ENCODE measurements at regions not wholly inside any gene's neighbourhood (a gene's known extent, or its start where the extent isn't known, plus 50 kb on each side); places are given as distances from the start of the nearest gene placed in this dataset.

DNA sequence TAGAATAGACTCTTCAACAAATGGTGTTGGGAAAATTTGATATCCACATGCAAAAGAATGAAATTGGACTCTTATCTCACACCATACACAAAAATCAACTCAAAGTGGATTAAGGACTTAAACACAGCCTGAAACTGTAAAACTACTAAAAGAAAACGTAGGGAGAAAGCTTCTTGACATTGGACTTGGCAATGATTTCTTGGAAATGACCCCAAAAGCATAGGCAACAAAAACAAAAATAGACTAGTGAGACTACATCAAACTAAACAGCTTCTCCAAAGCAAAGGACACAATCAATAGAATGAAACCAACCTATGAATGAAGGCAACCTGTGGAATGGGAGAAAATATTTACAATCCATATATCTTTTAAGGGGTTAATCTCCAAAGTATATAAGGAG is 94.7 kb upstream of the INTU start:
- TF ChIP-seq ISL1 (CRISPR knock-in tag; IDR thresholded peaks at IDR 0.05) (no peak), ARNTL (CRISPR knock-in tag; IDR thresholded peaks at IDR 0.05; ENCODE audit: borderline replicate concordance, low read depth) (no peak), ZFP30 (CRISPR knock-in tag; IDR thresholded peaks at IDR 0.05) (no peak), SNAI2 (CRISPR knock-in tag; IDR thresholded peaks at IDR 0.05) (no peak), ZFP3 (CRISPR knock-in tag; IDR thresholded peaks at IDR 0.05) (no peak), PPARA (CRISPR knock-in tag; IDR thresholded peaks at IDR 0.05; ENCODE audit: borderline replicate concordance) (no peak), ZNF8 (CRISPR knock-in tag; IDR thresholded peaks at IDR 0.05) (no peak), GLIS3 (CRISPR knock-in tag; IDR thresholded peaks at IDR 0.05) (no peak), ZNF70 (CRISPR knock-in tag; IDR thresholded peaks at IDR 0.05) (no peak), ZNF565 (CRISPR knock-in tag; conservative IDR thresholded peaks at IDR 0.05; ENCODE audit: low read depth) (no peak), TSHZ2 (CRISPR knock-in tag; IDR thresholded peaks at IDR 0.05) (no peak), CSDC2 (CRISPR knock-in tag; IDR thresholded peaks at IDR 0.05) (no peak)
- TF ChIP-seq, protein P1, sequence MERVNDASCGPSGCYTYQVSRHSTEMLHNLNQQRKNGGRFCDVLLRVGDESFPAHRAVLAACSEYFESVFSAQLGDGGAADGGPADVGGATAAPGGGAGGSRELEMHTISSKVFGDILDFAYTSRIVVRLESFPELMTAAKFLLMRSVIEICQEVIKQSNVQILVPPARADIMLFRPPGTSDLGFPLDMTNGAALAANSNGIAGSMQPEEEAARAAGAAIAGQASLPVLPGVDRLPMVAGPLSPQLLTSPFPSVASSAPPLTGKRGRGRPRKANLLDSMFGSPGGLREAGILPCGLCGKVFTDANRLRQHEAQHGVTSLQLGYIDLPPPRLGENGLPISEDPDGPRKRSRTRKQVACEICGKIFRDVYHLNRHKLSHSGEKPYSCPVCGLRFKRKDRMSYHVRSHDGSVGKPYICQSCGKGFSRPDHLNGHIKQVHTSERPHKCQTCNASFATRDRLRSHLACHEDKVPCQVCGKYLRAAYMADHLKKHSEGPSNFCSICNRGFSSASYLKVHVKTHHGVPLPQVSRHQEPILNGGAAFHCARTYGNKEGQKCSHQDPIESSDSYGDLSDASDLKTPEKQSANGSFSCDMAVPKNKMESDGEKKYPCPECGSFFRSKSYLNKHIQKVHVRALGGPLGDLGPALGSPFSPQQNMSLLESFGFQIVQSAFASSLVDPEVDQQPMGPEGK (CRISPR knock-in tag; IDR thresholded peaks at IDR 0.05; ENCODE audit: borderline replicate concordance) = no peak
- ATAC-seq = no peak

GRCh38 chr4:127540497-127541025 is 92.2 kb upstream of the INTU start:
- ATAC-seq = no peak
- TF ChIP-seq SNAI2 (CRISPR knock-in tag; IDR thresholded peaks at IDR 0.05) = no peak
- no peak for TF ChIP-seq ZC3H10 (CRISPR knock-in tag; IDR thresholded peaks at IDR 0.05)
- TF ChIP-seq, protein P2, sequence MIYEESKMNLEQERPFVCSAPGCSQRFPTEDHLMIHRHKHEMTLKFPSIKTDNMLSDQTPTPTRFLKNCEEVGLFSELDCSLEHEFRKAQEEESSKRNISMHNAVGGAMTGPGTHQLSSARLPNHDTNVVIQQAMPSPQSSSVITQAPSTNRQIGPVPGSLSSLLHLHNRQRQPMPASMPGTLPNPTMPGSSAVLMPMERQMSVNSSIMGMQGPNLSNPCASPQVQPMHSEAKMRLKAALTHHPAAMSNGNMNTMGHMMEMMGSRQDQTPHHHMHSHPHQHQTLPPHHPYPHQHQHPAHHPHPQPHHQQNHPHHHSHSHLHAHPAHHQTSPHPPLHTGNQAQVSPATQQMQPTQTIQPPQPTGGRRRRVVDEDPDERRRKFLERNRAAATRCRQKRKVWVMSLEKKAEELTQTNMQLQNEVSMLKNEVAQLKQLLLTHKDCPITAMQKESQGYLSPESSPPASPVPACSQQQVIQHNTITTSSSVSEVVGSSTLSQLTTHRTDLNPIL (CRISPR knock-in tag; IDR thresholded peaks at IDR 0.05; ENCODE audit: low read depth) = no peak
- TF ChIP-seq ARNTL (CRISPR knock-in tag; IDR thresholded peaks at IDR 0.05; ENCODE audit: borderline replicate concordance, low read depth) = no peak
- no peak for TF ChIP-seq PPARA (CRISPR knock-in tag; IDR thresholded peaks at IDR 0.05; ENCODE audit: borderline replicate concordance)
- TF ChIP-seq BACH2 (CRISPR knock-in tag; IDR thresholded peaks at IDR 0.05; ENCODE audit: borderline replicate concordance) = no peak
- TF ChIP-seq RARB (CRISPR knock-in tag; IDR thresholded peaks at IDR 0.05) = no peak
- no peak for TF ChIP-seq TCF4 (CRISPR knock-in tag; IDR thresholded peaks at IDR 0.05; ENCODE audit: borderline replicate concordance)
- no peak for TF ChIP-seq ESRRG (CRISPR knock-in tag; IDR thresholded peaks at IDR 0.05)
- no peak for TF ChIP-seq TSHZ2 (CRISPR knock-in tag; IDR thresholded peaks at IDR 0.05)
- no peak for TF ChIP-seq ZNF70 (CRISPR knock-in tag; IDR thresholded peaks at IDR 0.05)
- TF ChIP-seq ZFP3 (CRISPR knock-in tag; IDR thresholded peaks at IDR 0.05) = no peak

DNA sequence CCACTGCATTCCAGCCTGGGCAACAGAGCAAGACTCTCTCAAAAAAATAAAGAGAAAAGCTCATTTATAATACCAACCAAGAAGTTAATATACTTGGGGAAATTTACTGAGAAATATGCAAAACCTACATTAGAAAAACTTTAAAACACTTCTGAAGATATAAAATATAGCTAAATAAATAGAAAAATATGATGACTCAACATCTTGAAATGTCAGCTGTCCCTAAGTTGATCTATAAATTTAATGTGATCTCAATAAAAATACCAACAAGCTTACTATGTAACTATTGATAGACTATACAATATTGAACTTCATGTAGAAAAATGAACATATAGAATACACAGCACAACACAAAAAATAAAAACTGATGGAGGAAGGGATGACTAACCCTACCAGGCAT is 87.5 kb upstream of the INTU start:
- TF ChIP-seq CSRNP3 (CRISPR knock-in tag; IDR thresholded peaks at IDR 0.05) (no peak), GLIS3 (CRISPR knock-in tag; IDR thresholded peaks at IDR 0.05) (no peak), CSDC2 (CRISPR knock-in tag; IDR thresholded peaks at IDR 0.05) (no peak), ZNF70 (CRISPR knock-in tag; IDR thresholded peaks at IDR 0.05) (no peak), OSR1 (CRISPR knock-in tag; IDR thresholded peaks at IDR 0.05) (no peak), ZFP3 (CRISPR knock-in tag; IDR thresholded peaks at IDR 0.05) (no peak), TOX (CRISPR knock-in tag; IDR thresholded peaks at IDR 0.05; ENCODE audit: borderline replicate concordance) (no peak), ZC3H10 (CRISPR knock-in tag; IDR thresholded peaks at IDR 0.05) (no peak), ARNTL (CRISPR knock-in tag; IDR thresholded peaks at IDR 0.05; ENCODE audit: borderline replicate concordance, low read depth) (no peak), RARB (CRISPR knock-in tag; IDR thresholded peaks at IDR 0.05) (no peak), ZFP30 (CRISPR knock-in tag; IDR thresholded peaks at IDR 0.05) (no peak), TCF4 (CRISPR knock-in tag; IDR thresholded peaks at IDR 0.05; ENCODE audit: borderline replicate concordance) (no peak)
- ATAC-seq = no peak
